Thoracic aorta (tissue), 2 donors: ENCODE measurements at regions not wholly inside any gene's neighbourhood (a gene's known extent, or its start where the extent isn't known, plus 50 kb on each side); places are given as distances from the start of the nearest gene placed in this dataset.

Experiments
- ATAC-seq: fragments of 150-250 bp; one replicate; pipeline ENCODE4 v1.8.0; 2017; ENCODE audit warnings: low read depth; ENCODE audit not compliant: insufficient number of reproducible peaks, low FRiP score
- DNase-seq: peaks from one replicate; pipeline ENCODE4 v3.0.0-alpha.2; 2020; ENCODE audit warnings: low spot score
- H3K27ac ChIP-seq, 2 donors: fragments of 200-600 bp; sonication (generic); 1 replicate in 1 of 2; 2 replicates in 1 of 2; pipeline ENCODE4 v1.5.1; 2016; ENCODE audit warnings: mild to moderate bottlenecking in 2 of 2, moderate library complexity in 2 of 2
- H3K27me3 ChIP-seq: fragments of 200-600 bp; sonication (generic); replicated peaks from 2 replicates; pipeline ENCODE4 v1.6.0; 2016; ENCODE audit warnings: mild to moderate bottlenecking; ENCODE audit not compliant: insufficient read depth
- H3K36me3 ChIP-seq: fragments of 200-600 bp; sonication (generic); one replicate; pipeline ENCODE4 v1.5.1; 2016
- H3K4me1 ChIP-seq, 2 donors: fragments of 200-600 bp; sonication (generic); 1 replicate in 1 of 2; 2 replicates in 1 of 2; pipeline versions ENCODE4 v1.5.1 to v1.6.0; 2016; ENCODE audit warnings: low read depth in 2 of 2, mild to moderate bottlenecking in 1 of 2; ENCODE audit not compliant: control insufficient read depth in 1 of 2
- H3K4me3 ChIP-seq: fragments of 200-600 bp; sonication (generic); 2 replicates; pipeline ENCODE4 v1.5.1; 2016; ENCODE audit warnings: mild to moderate bottlenecking
- H3K9me3 ChIP-seq: fragments of 200-600 bp; sonication (generic); 2 replicates; pipeline ENCODE4 v1.5.1; 2016
- CTCF ChIP-seq: fragments of 200-600 bp; sonication (generic); IDR thresholded peaks from one replicate; pipeline ENCODE4 v1.5.1; 2019; ENCODE audit warnings: antibody characterized with exemption

GRCh38 chr9:74369844-74370243 is 127.3 kb upstream of the RORB start:
- no peaks in the 10 kb centered on the region for H3K9me3 ChIP-seq
- H3K4me3 ChIP-seq, result no peak overlapping the region
- no peak for TF ChIP-seq CTCF
- H3K36me3 ChIP-seq, result no peaks in the 10 kb centered on the region
- ATAC-seq, result no peak
- H3K27me3 ChIP-seq, result no peaks in the 10 kb centered on the region
- DNase-seq, result no peak
- no peaks in the 10 kb centered on the region for H3K4me1 ChIP-seq
- no peak overlapping the region for H3K27ac ChIP-seq

GRCh38 chr9:74373348-74373747 is 123.8 kb upstream of the RORB start:
- no peaks in the 10 kb centered on the region for H3K27me3 ChIP-seq
- no peak for DNase-seq
- no peaks in the 10 kb centered on the region for H3K4me1 ChIP-seq
- H3K27ac ChIP-seq, result no peak overlapping the region
- no peaks in the 10 kb centered on the region for H3K36me3 ChIP-seq
- H3K4me3 ChIP-seq, result no peak overlapping the region
- TF ChIP-seq CTCF, result no peak
- ATAC-seq, result no peak
- H3K9me3 ChIP-seq, result no peaks in the 10 kb centered on the region

GRCh38 chr9:74379718-74380117 is 117.4 kb upstream of the RORB start:
- Histone ChIP-seq H3K27me3 (no peaks in the 10 kb centered on the region), H3K4me3 (no peak overlapping the region), H3K27ac (no peak overlapping the region), H3K36me3 (no peaks in the 10 kb centered on the region), H3K9me3 (no peaks in the 10 kb centered on the region), H3K4me1 (no peaks in the 10 kb centered on the region)
- no peak for ATAC-seq
- no peak for TF ChIP-seq CTCF
- no peak for DNase-seq

- DNase-seq (no peak), ATAC-seq (no peak)
- H3K27ac ChIP-seq, result no peak overlapping the region
- no peaks in the 10 kb centered on the region for H3K9me3 ChIP-seq
- TF ChIP-seq CTCF, result no peak
- no peaks in the 10 kb centered on the region for H3K4me1 ChIP-seq
- no peaks in the 10 kb centered on the region for H3K27me3 ChIP-seq
- H3K36me3 ChIP-seq, result no peaks in the 10 kb centered on the region
- H3K4me3 ChIP-seq, result no peak overlapping the region
Measured at GRCh38 chr9:74391816-74392215, 105.3 kb upstream of the RORB start.

- no peak for TF ChIP-seq CTCF
- H3K4me1 ChIP-seq, result no peaks in the 10 kb centered on the region
- no peaks in the 10 kb centered on the region for H3K36me3 ChIP-seq
- H3K27ac ChIP-seq, result no peak overlapping the region
- H3K4me3 ChIP-seq, result no peak overlapping the region
- no peaks in the 10 kb centered on the region for H3K27me3 ChIP-seq
- no peaks in the 10 kb centered on the region for H3K9me3 ChIP-seq
- DNase-seq (no peak), ATAC-seq (no peak)
Measured at GRCh38 chr9:74403581-74403980, 93.6 kb upstream of the RORB start.
